ENCODE measurements at regions not wholly inside any gene's neighbourhood (a gene's known extent, or its start where the extent isn't known, plus 50 kb on each side); places are given as distances from the start of the nearest gene placed in this dataset.

DNA sequence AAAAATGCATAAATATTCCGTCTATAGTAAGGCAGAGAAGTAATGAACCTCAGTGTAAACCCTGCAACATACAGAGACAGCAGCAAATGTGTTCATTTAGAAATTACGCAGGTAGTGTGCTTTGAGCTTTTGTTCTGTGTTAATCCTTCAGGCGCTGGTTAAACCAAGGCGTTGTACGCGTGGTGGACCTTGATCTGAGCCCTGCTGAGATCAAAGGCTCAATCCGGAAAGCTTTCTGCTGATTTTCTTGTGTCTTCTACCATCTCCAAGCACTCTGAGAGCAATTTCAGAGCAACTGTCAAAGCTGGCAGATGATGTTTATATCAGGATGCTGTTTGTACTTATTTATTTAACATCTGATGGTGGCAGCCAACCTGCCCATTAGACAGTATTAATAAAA is 382.8 kb downstream of the CDH26 start:
- Histone ChIP-seq H3K27ac (ENCODE audit: low read length) (no peak overlapping the region), H3K9me3 (ENCODE audit: low read length) (0 out of 2 replicates have a peak, but pooled peaks cover 4% of the 10 kb centered on the region), H3K9ac (ENCODE audit: low read length) (no peak overlapping the region), H3K27me3 (ENCODE audit: low read length) (no peaks in the 10 kb centered on the region), H3K4me1 (ENCODE audit: insufficient read depth, low read length) (no peaks in the 10 kb centered on the region), H3K36me3 (ENCODE audit: low read depth, low read length) (no peaks in the 10 kb centered on the region), H4K20me1 (ENCODE audit: low read length) (no peaks in the 10 kb centered on the region), H3K4me2 (ENCODE audit: low read length) (no peak overlapping the region), H3F3A (ENCODE audit: low read length, unreplicated experiment) (no peaks in the 10 kb centered on the region), H3K79me2 (ENCODE audit: low read length) (no peaks in the 10 kb centered on the region), H3K4me3 (ENCODE audit: low read length) (no peak overlapping the region), H3K9me2 (replicated peaks; ENCODE audit: low read length) (no peaks in the 10 kb centered on the region), H2AFZ (ENCODE audit: low read length) (no peak overlapping the region)
- no peak for DNase-seq
- CTCF ChIA-PET, result no interaction called here
- TF ChIP-seq, protein P1, sequence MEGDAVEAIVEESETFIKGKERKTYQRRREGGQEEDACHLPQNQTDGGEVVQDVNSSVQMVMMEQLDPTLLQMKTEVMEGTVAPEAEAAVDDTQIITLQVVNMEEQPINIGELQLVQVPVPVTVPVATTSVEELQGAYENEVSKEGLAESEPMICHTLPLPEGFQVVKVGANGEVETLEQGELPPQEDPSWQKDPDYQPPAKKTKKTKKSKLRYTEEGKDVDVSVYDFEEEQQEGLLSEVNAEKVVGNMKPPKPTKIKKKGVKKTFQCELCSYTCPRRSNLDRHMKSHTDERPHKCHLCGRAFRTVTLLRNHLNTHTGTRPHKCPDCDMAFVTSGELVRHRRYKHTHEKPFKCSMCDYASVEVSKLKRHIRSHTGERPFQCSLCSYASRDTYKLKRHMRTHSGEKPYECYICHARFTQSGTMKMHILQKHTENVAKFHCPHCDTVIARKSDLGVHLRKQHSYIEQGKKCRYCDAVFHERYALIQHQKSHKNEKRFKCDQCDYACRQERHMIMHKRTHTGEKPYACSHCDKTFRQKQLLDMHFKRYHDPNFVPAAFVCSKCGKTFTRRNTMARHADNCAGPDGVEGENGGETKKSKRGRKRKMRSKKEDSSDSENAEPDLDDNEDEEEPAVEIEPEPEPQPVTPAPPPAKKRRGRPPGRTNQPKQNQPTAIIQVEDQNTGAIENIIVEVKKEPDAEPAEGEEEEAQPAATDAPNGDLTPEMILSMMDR (conservative IDR thresholded peaks at IDR 0.05; ENCODE audit: low read depth, low read length), result no peak
- no peak for TF ChIP-seq EZH2 (IDR thresholded peaks at IDR 0.05; ENCODE audit: low read length, unreplicated experiment)
- TF ChIP-seq EZH2phosphoT487 (IDR thresholded peaks at IDR 0.05; ENCODE audit: borderline replicate concordance, low read length), result no peak
- no peak for ATAC-seq
- POLR2A ChIA-PET (ENCODE audit: unreplicated experiment), result no interaction called here
- intact Hi-C loops (cut with micrococcal nuclease), result no loop called here
- BruUV-seq (replicated peaks), result no TSS peak

DNA sequence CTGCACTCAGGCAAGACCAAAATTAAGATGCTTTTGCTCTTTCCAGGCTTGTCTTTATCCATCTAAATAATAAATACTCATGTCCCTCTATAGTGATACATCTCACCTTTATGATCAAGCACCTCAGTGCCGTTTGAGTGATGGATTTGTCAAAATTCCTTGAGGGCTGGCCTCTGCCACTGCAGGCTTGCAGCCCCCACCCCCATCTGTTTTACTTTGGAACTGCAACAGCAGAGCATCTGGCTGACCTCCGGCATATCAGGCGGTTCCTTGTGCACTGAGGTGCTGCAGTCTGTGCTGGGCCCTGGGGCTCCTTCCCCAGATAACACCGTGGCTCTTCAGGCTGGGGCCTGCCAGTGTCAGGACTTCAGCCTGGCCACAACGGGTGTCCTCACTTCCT is 386.9 kb downstream of the CDH26 start:
- intact Hi-C loops (cut with micrococcal nuclease), result no loop called here

DNA sequence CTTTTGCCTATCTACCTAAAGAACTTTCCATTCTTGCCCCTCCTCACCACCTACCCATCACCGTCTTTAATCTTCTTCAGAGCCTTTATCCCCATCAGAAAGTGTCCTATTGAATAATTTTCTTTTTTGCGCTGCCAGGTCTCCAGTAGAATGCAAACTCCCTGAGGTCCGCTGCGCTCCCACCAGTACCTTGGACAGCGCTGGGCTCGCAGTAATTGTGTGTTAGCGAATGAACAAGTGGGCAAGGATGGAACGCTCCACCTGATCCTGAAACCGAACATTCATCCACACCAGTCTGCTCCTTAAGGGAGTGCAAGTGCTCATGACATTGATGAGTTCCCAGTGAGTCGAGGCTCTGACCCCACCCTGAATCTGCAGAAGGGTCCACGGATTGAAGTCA is 391.2 kb downstream of the CDH26 start:
- ChIA-PET POLR2A (ENCODE audit: unreplicated experiment) (no interaction called here), CTCF (no interaction called here)
- Histone ChIP-seq H3K9me2 (replicated peaks; ENCODE audit: low read length) (no peaks in the 10 kb centered on the region), H2AFZ (ENCODE audit: low read length) (no peak overlapping the region), H3K4me2 (ENCODE audit: low read length) (no peak overlapping the region), H3K79me2 (ENCODE audit: low read length) (no peaks in the 10 kb centered on the region), H3K27ac (ENCODE audit: low read length) (no peak overlapping the region), H3K4me3 (ENCODE audit: low read length) (no peak overlapping the region), H3F3A (ENCODE audit: low read length, unreplicated experiment) (no peaks in the 10 kb centered on the region), H3K4me1 (ENCODE audit: insufficient read depth, low read length) (no peaks in the 10 kb centered on the region), H3K36me3 (ENCODE audit: low read depth, low read length) (no peaks in the 10 kb centered on the region), H3K9me3 (ENCODE audit: low read length) (no peaks in the 10 kb centered on the region), H3K27me3 (ENCODE audit: low read length) (no peaks in the 10 kb centered on the region), H4K20me1 (ENCODE audit: low read length) (no peaks in the 10 kb centered on the region), H3K9ac (ENCODE audit: low read length) (no peak overlapping the region)
- intact Hi-C loops (cut with micrococcal nuclease), result no loop called here
- ATAC-seq, result no peak
- DNase-seq, result no peak
- no TSS peak for BruUV-seq (replicated peaks)
- no peak for TF ChIP-seq EZH2phosphoT487 (IDR thresholded peaks at IDR 0.05; ENCODE audit: borderline replicate concordance, low read length)
- no peak for TF ChIP-seq EZH2 (IDR thresholded peaks at IDR 0.05; ENCODE audit: low read length, unreplicated experiment)
- TF ChIP-seq, protein P1 (conservative IDR thresholded peaks at IDR 0.05; ENCODE audit: low read depth, low read length), result no peak

More for the DNA sequence above, 386.9 kb downstream of the CDH26 start:
- Histone ChIP-seq H3K4me1 (ENCODE audit: insufficient read depth, low read length) (no peaks in the 10 kb centered on the region), H3K27me3 (ENCODE audit: low read length) (no peaks in the 10 kb centered on the region), H3K4me2 (ENCODE audit: low read length) (no peak overlapping the region), H3K79me2 (ENCODE audit: low read length) (no peaks in the 10 kb centered on the region), H3K9ac (ENCODE audit: low read length) (no peak overlapping the region), H3K36me3 (ENCODE audit: low read depth, low read length) (no peaks in the 10 kb centered on the region), H3K9me2 (replicated peaks; ENCODE audit: low read length) (no peaks in the 10 kb centered on the region), H3F3A (ENCODE audit: low read length, unreplicated experiment) (no peaks in the 10 kb centered on the region), H3K9me3 (ENCODE audit: low read length) (no peaks in the 10 kb centered on the region), H4K20me1 (ENCODE audit: low read length) (no peaks in the 10 kb centered on the region), H3K27ac (ENCODE audit: low read length) (no peak overlapping the region), H2AFZ (ENCODE audit: low read length) (no peak overlapping the region), H3K4me3 (ENCODE audit: low read length) (no peak overlapping the region)
- BruUV-seq (replicated peaks), result no TSS peak
- TF ChIP-seq, protein P1 (conservative IDR thresholded peaks at IDR 0.05; ENCODE audit: low read depth, low read length), result no peak
- TF ChIP-seq EZH2phosphoT487 (IDR thresholded peaks at IDR 0.05; ENCODE audit: borderline replicate concordance, low read length) (no peak), EZH2 (IDR thresholded peaks at IDR 0.05; ENCODE audit: low read length, unreplicated experiment) (no peak)
- ChIA-PET CTCF (no interaction called here), POLR2A (ENCODE audit: unreplicated experiment) (no interaction called here)
- DNase-seq (no peak), ATAC-seq (no peak)
